ENCODE measurements at regions not wholly inside any gene's neighbourhood (a gene's known extent, or its start where the extent isn't known, plus 50 kb on each side); places are given as distances from the start of the nearest gene placed in this dataset.

- TF ChIP-seq GLIS3 (CRISPR knock-in tag; IDR thresholded peaks at IDR 0.05) = no peak
- TF ChIP-seq, protein P1, sequence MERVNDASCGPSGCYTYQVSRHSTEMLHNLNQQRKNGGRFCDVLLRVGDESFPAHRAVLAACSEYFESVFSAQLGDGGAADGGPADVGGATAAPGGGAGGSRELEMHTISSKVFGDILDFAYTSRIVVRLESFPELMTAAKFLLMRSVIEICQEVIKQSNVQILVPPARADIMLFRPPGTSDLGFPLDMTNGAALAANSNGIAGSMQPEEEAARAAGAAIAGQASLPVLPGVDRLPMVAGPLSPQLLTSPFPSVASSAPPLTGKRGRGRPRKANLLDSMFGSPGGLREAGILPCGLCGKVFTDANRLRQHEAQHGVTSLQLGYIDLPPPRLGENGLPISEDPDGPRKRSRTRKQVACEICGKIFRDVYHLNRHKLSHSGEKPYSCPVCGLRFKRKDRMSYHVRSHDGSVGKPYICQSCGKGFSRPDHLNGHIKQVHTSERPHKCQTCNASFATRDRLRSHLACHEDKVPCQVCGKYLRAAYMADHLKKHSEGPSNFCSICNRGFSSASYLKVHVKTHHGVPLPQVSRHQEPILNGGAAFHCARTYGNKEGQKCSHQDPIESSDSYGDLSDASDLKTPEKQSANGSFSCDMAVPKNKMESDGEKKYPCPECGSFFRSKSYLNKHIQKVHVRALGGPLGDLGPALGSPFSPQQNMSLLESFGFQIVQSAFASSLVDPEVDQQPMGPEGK (CRISPR knock-in tag; IDR thresholded peaks at IDR 0.05; ENCODE audit: borderline replicate concordance) = no peak
- TF ChIP-seq CSRNP3 (CRISPR knock-in tag; IDR thresholded peaks at IDR 0.05) = no peak
- no peak for TF ChIP-seq CSDC2 (CRISPR knock-in tag; IDR thresholded peaks at IDR 0.05)
Measured at GRCh38 chr9:75389101-75389500, 300.8 kb downstream of the OSTF1 start.

All from SK-N-SH treated with all-trans-retinoic acid at 6 μM for 48 hours (cell line).